ENCODE measurements at regions not wholly inside any gene's neighbourhood (a gene's known extent, or its start where the extent isn't known, plus 50 kb on each side); places are given as distances from the start of the nearest gene placed in this dataset.

- FAIRE-seq = no peak
Measured at GRCh38 chr7:33701927-33702326, 203.4 kb upstream of the BMPER start.

- FAIRE-seq = no peak
Measured at GRCh38 chr7:33702514-33703054, 202.8 kb upstream of the BMPER start.

- no peak for FAIRE-seq
Measured at GRCh38 chr7:33705333-33705833, 200.0 kb upstream of the BMPER start.

GRCh38 chr7:33706186-33706585 lies 199.2 kb upstream of the BMPER start:
- FAIRE-seq = no peak

GRCh38 chr7:33706771-33707200 lies 198.6 kb upstream of the BMPER start:
- no peak for FAIRE-seq

- no peak for FAIRE-seq
Measured at GRCh38 chr7:33707427-33707826, 197.9 kb upstream of the BMPER start.

- no peak for FAIRE-seq
Measured at GRCh38 chr7:33710608-33711007, 194.7 kb upstream of the BMPER start.

- no peak for FAIRE-seq
Measured at GRCh38 chr7:33711231-33712019, 193.9 kb upstream of the BMPER start.

GRCh38 chr7:33712020-33712414 lies 193.3 kb upstream of the BMPER start:
- no peak for FAIRE-seq

GRCh38 chr7:33714208-33714607 lies 191.1 kb upstream of the BMPER start:
- no peak for FAIRE-seq

- FAIRE-seq = no peak
Measured at GRCh38 chr7:33716581-33717477, 188.5 kb upstream of the BMPER start.

GRCh38 chr7:33719059-33719581 lies 186.2 kb upstream of the BMPER start:
- FAIRE-seq = no peak

- FAIRE-seq = no peak
Measured at GRCh38 chr7:33720139-33720538, 185.2 kb upstream of the BMPER start.

GRCh38 chr7:33720870-33721269 lies 184.5 kb upstream of the BMPER start:
- FAIRE-seq = no peak

GRCh38 chr7:33721895-33722294 lies 183.4 kb upstream of the BMPER start:
- no peak for FAIRE-seq

GRCh38 chr7:33722383-33723101 lies 182.8 kb upstream of the BMPER start:
- no peak for FAIRE-seq

GRCh38 chr7:33724201-33724600 lies 181.1 kb upstream of the BMPER start:
- no peak for FAIRE-seq

- no peak for FAIRE-seq
Measured at GRCh38 chr7:33725111-33726025, 180.0 kb upstream of the BMPER start.

- no peak for FAIRE-seq
Measured at GRCh38 chr7:33726582-33726981, 178.8 kb upstream of the BMPER start.

- FAIRE-seq = no peak
Measured at GRCh38 chr7:33727315-33727714, 178.0 kb upstream of the BMPER start.

- no peak for FAIRE-seq
Measured at GRCh38 chr7:33728873-33729551, 176.3 kb upstream of the BMPER start.
